Adipocyte (in vitro differentiated cells): ENCODE measurements at regions not wholly inside any gene's neighbourhood (a gene's known extent, or its start where the extent isn't known, plus 50 kb on each side); places are given as distances from the start of the nearest gene placed in this dataset.

Experiments used
- DNase-seq: peaks from one replicate; pipeline ENCODE4 v3.0.0-alpha.2; 2015; ENCODE audit warnings: low read depth
- H3K27me3 ChIP-seq: replicated peaks from 2 replicates; pipeline ENCODE4 v1.7.0; 2013; ENCODE audit warnings: mild to moderate bottlenecking, low read length, moderate library complexity; ENCODE audit not compliant: control insufficient read depth, insufficient read depth
- H3K36me3 ChIP-seq: 2 replicates; pipeline ENCODE4 v1.7.0; 2013; ENCODE audit warnings: low read length, mild to moderate bottlenecking, moderate library complexity; ENCODE audit not compliant: control insufficient read depth, insufficient read depth, severe bottlenecking
- H3K4me1 ChIP-seq: 2 replicates; pipeline ENCODE4 v1.7.0; 2013; ENCODE audit warnings: mild to moderate bottlenecking, low read length, moderate library complexity; ENCODE audit not compliant: control insufficient read depth, insufficient read depth
- H3K4me3 ChIP-seq: 2 replicates; pipeline ENCODE4 v1.7.0; 2013; ENCODE audit warnings: mild to moderate bottlenecking, low read length, moderate library complexity
- H3K9ac ChIP-seq: 2 replicates; pipeline ENCODE4 v1.7.0; 2013; ENCODE audit warnings: mild to moderate bottlenecking, low read length, moderate library complexity
- H3K9me3 ChIP-seq: 2 replicates; pipeline ENCODE4 v1.7.0; 2013; ENCODE audit warnings: mild to moderate bottlenecking, low read length, moderate library complexity; ENCODE audit not compliant: control insufficient read depth

DNA sequence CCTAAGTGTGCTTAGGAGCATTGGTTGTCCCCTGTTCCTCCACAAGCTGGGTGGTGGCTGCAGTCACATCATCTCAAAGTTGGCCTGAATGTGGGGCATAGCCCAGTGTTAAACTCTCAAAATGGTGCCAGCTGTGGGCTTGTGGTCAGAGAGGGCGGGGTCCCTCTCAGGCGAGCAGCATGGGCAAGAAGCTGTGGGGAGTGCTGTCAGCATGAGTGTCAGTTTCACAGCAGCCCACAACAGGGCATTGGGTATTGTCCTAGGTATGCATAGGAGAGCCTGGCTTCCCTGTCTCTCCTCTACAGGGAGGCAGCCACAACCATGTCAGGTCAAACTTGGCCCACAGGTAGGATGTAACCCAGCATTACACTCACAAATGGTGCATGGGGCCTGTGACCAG is 285.6 kb upstream of the THSD7B start:
- Histone ChIP-seq H3K9me3 (peaks cover 10% of the 10 kb centered on the region), H3K4me3 (no peak overlapping the region), H3K9ac (no peak overlapping the region), H3K4me1 (no peaks in the 10 kb centered on the region), H3K36me3 (no peaks in the 10 kb centered on the region), H3K27me3 (no peaks in the 10 kb centered on the region)
- no peak for DNase-seq

DNA sequence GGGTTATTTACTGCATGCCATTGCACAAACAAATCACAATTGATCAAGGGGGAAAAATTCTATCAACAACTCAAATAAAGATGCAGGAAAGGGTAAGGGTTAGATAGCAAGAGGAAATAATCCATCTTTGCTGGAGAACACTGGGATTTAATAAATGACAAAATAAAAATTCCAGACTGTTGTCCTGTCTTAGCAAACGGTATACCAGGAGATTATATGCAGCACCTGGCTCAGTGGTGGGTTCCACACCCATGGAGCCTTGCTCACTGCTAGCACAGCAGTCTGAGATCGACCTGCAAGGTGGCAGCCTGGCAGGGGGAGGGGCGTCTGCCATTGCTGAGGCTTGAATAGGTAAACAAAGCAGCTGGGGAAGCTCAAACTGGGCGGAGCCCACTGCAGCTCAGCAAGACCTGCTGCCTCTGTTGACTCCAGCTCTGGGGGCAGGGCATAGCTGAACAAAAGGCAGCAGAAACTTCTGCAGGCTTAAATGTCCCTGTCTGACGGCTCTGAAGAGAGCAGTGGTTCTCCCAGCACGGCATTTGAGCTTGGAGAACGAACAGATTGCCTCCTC is 296.5 kb upstream of the THSD7B start:
- no peak overlapping the region for H3K4me3 ChIP-seq
- no peaks in the 10 kb centered on the region for H3K9me3 ChIP-seq
- no peaks in the 10 kb centered on the region for H3K4me1 ChIP-seq
- no peaks in the 10 kb centered on the region for H3K27me3 ChIP-seq
- no peaks in the 10 kb centered on the region for H3K36me3 ChIP-seq
- no peak overlapping the region for H3K9ac ChIP-seq
- no peak for DNase-seq

- no peak overlapping the region for H3K4me3 ChIP-seq
- no peak overlapping the region for H3K9ac ChIP-seq
- H3K4me1 ChIP-seq: no peaks in the 10 kb centered on the region
- no peaks in the 10 kb centered on the region for H3K9me3 ChIP-seq
- DNase-seq: no peak
- H3K27me3 ChIP-seq: peaks cover 6% of the 10 kb centered on the region
- no peaks in the 10 kb centered on the region for H3K36me3 ChIP-seq
These were observed 312.8 kb upstream of the THSD7B start for GRCh38 chr2:136452528-136452927.

DNA sequence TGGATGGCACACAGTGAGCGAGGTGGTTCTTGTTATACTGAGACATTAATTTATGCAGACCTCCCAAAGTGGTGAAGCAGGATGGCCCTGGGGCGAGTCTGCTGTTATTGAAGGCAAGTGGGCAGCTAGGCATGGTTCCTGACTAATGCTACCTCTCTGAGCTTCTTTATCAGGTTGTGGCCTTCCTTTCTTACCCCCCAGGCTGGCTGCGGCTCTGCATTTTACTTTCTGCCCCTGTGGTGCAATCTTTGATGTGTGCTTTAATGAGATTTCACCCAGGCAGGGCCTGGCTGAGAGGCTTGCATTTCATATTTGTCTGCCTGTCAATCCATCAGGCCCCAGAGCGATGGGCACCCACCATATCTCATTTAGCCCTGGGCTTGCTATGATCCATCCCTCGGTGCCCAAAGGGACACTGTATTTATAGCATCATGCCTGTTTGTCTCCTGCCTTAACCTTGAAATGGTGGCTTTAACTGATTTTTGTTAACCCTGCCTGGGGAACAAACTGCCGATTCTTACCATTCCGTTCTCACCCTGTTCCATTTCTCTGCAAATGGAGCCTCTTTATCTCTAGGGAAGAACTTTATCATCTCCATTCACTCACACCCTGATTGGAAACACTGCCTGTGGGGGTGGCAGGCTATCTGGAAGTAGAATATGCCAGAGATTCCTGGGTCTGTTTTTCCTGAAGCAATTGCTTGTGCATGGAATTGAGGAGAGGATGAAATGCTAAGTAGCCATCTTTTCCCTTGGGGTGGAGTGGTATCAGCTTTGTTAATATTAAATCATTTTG is 316.2 kb upstream of the THSD7B start:
- no peaks in the 10 kb centered on the region for H3K36me3 ChIP-seq
- H3K9me3 ChIP-seq: no peaks in the 10 kb centered on the region
- no peak overlapping the region for H3K9ac ChIP-seq
- no peak for DNase-seq
- H3K4me3 ChIP-seq: no peak overlapping the region
- peaks cover 6% of the 10 kb centered on the region for H3K27me3 ChIP-seq
- H3K4me1 ChIP-seq: no peaks in the 10 kb centered on the region

- H3K4me1 ChIP-seq: no peaks in the 10 kb centered on the region
- no peaks in the 10 kb centered on the region for H3K9me3 ChIP-seq
- H3K27me3 ChIP-seq: peaks cover 6% of the 10 kb centered on the region
- DNase-seq: no peak
- H3K9ac ChIP-seq: no peak overlapping the region
- H3K4me3 ChIP-seq: no peak overlapping the region
- H3K36me3 ChIP-seq: no peaks in the 10 kb centered on the region
These were observed 316.9 kb upstream of the THSD7B start for GRCh38 chr2:136448432-136448831.

DNA sequence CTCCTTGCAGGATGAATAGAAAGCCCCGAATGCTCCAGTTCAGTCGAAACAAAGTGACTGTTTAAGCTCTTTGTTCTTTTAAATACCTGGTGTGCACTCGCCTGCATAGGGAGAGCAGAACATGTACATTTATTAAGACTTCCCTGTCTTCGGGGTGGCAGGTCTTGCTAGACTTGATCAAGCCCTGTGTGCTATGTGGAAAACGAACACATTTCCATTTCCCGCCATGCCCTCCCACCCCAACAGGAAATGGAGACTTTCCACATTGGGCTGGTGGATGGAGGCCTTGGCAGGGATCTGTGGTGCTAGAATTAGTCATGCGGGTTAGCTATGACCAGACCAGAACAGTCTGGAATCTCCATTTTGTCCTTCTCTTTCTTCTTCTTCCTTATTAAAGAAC is 321.0 kb upstream of the THSD7B start:
- H3K9ac ChIP-seq: no peak overlapping the region
- H3K4me1 ChIP-seq: no peaks in the 10 kb centered on the region
- peaks cover 8% of the 10 kb centered on the region for H3K27me3 ChIP-seq
- no peaks in the 10 kb centered on the region for H3K9me3 ChIP-seq
- H3K36me3 ChIP-seq: no peaks in the 10 kb centered on the region
- H3K4me3 ChIP-seq: no peak overlapping the region
- DNase-seq: no peak

GRCh38 chr2:136443661-136444060 is 321.7 kb upstream of the THSD7B start:
- H3K9me3 ChIP-seq: no peaks in the 10 kb centered on the region
- DNase-seq: no peak

DNA sequence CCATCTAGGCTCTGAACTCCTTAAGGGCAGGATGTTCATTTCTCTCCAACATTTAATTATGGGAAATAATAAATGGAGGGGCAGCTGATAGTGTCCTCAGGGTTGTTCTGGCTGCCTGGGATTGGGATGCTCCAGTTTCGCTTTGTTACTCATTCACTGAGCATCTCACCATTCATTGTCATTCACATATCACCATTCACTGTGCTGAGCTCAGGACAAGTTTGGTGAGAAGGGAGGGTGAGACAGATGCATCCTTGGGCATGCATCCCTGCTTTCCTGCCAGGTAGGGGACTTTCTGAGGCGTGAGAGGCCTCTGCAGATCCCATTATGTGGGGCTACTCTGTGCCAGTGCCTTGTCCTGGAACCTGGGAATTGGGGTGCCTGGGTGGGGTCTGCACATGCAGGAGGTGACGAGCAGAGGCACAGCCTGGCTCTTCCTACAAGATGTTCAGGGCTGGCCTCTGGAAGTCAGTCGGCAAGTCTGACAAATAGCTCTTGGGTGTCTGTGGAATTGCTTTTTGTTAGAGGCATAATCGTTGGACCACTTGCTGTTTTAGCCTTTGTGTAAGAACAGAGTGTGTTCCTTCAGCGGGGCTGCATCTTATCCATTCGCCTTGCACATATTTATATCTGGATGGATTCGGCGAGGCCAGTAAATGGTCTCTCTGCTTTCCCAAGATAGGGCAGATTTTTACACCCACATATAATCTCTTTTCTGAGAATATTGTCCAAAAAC is 323.2 kb upstream of the THSD7B start:
- H3K36me3 ChIP-seq: no peaks in the 10 kb centered on the region
- no peaks in the 10 kb centered on the region for H3K4me1 ChIP-seq
- no peak overlapping the region for H3K9ac ChIP-seq
- H3K9me3 ChIP-seq: no peaks in the 10 kb centered on the region
- no peak for DNase-seq
- H3K27me3 ChIP-seq: peaks cover 3% of the 10 kb centered on the region
- H3K4me3 ChIP-seq: no peak overlapping the region

More at GRCh38 chr2:136443661-136444060, 321.7 kb upstream of the THSD7B start:
- Histone ChIP-seq H3K9ac (no peak overlapping the region), H3K36me3 (no peaks in the 10 kb centered on the region), H3K27me3 (peaks cover 3% of the 10 kb centered on the region), H3K4me3 (no peak overlapping the region), H3K4me1 (no peaks in the 10 kb centered on the region)

DNA sequence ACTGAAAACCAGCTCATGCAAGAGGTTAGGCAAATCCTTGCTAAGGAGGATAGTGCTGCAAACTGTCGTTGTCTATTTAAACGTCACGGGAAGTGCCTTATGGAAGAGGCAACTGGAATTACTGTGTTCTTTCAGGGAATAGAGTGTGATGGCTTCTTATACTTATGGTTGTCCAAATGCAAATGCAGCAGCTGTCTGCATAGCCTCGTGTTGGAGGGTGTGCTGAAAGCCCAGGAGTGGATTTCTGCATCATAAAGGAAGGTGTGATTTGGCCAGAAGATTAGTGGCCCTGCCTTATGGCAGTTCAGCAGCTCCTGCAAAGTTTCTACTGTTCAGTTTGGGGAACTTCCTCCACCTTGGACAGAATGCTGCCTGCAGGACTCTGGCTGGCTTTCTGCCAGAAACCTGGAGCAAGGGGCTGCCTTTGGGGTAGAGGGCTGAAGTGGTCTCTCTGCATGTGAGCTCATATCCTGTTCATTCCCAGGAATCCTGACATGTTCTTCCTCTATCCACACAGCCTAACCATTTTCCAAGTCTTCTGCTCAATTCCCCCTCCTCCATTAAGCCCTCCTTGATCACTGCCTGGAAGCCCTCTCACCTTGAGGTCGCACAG is 321.2 kb upstream of the CXCR4 start:
- Histone ChIP-seq H3K9ac (no peak overlapping the region), H3K27me3 (peaks cover 3% of the 10 kb centered on the region), H3K4me3 (no peak overlapping the region), H3K9me3 (no peaks in the 10 kb centered on the region), H3K4me1 (no peaks in the 10 kb centered on the region), H3K36me3 (no peaks in the 10 kb centered on the region)
- DNase-seq: no peak

- DNase-seq: no peak
- Histone ChIP-seq H3K4me1 (no peaks in the 10 kb centered on the region), H3K27me3 (peaks cover 3% of the 10 kb centered on the region), H3K9ac (no peak overlapping the region), H3K9me3 (no peaks in the 10 kb centered on the region), H3K4me3 (no peak overlapping the region), H3K36me3 (no peaks in the 10 kb centered on the region)
These were observed 319.5 kb upstream of the CXCR4 start for GRCh38 chr2:136437461-136437860.

DNA sequence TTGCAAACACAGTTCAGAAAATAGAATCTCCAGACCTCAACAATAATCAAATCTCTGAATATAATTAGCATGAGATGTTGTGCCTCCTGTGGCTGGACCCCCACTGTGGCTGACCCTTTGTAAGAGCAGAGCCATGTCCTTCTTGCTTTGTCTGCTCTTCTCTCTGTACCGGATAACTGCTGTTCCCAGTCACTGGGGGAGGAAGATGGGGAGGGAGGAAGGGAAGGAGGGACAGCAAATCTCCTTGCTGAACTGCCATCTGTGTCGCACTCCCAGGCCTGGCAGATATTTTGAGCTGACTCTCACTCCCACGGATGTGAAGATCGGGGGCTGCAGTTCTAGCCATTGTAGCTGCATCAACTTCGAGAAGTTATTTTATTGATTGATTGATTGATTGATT is 319.0 kb upstream of the CXCR4 start:
- H3K36me3 ChIP-seq: no peaks in the 10 kb centered on the region
- no peaks in the 10 kb centered on the region for H3K9me3 ChIP-seq
- no peak overlapping the region for H3K9ac ChIP-seq
- no peaks in the 10 kb centered on the region for H3K4me1 ChIP-seq
- DNase-seq: no peak
- peaks cover 3% of the 10 kb centered on the region for H3K27me3 ChIP-seq
- no peak overlapping the region for H3K4me3 ChIP-seq
